Endothelial cell of umbilical vein (primary cell): ENCODE measurements at regions not wholly inside any gene's neighbourhood (a gene's known extent, or its start where the extent isn't known, plus 50 kb on each side); places are given as distances from the start of the nearest gene placed in this dataset.

Source experiments
- BruUV-seq: library from RNA; stranded (reverse); fragments of 400-500 nt; replicated peaks from 2 replicates; lab custom pipeline; 2021; lab: Mats Ljungman, UMichigan
- CTCF ChIA-PET: fragments of 300-600, 350-600 bp; sonication (Branson Sonifier 250); formaldehyde crosslinking; loops from one replicate; lab custom pipeline; 2021; ENCODE audit warnings: antibody characterized with exemption, inconsistent platforms; lab: Charles Lee
- POLR2A ChIA-PET: fragments of 300-600, 350-600 bp; sonication (Branson Sonifier 250); formaldehyde crosslinking; loops from one replicate; lab custom pipeline; 2021; ENCODE audit warnings: antibody characterized with exemption, inconsistent platforms; lab: Charles Lee
- DNase-seq: peaks from one replicate; pipeline ENCODE4 v3.0.0-alpha.2; 2011; ENCODE audit warnings: low read depth, low spot score
- FAIRE-seq: peaks from 2 replicates; lab custom pipeline; 2011; peaks lifted over from hg19 to GRCh38; lab: Jason Lieb, UNC
- H2AFZ ChIP-seq: 2 replicates; pipeline ENCODE4 v1.6.0; 2012; ENCODE audit warnings: low read depth, low read length, control low read depth, inconsistent platforms
- H3K27ac ChIP-seq: 2 replicates; pipeline ENCODE4 v1.5.1; 2011; ENCODE audit warnings: low read depth, mild to moderate bottlenecking, control low read depth, low read length, moderate library complexity; ENCODE audit not compliant: insufficient read depth
- H3K27me3 ChIP-seq, 2 experiments: 2 replicates each; pipeline versions ENCODE4 v1.6.0 to v1.6.1; 2011; ENCODE audit warnings: low read length in 2 of 2, mixed read lengths in 1 of 2; ENCODE audit not compliant: control insufficient read depth in 2 of 2, insufficient read depth in 2 of 2
- H3K36me3 ChIP-seq, 2 experiments: 2 replicates in 1 of 2; 3 replicates in 1 of 2; pipeline ENCODE4 v1.5.1; 2011; ENCODE audit warnings: low read length in 2 of 2, mild to moderate bottlenecking in 1 of 2, moderate library complexity in 1 of 2; ENCODE audit not compliant: control insufficient read depth in 2 of 2, insufficient read depth in 2 of 2; ENCODE audit errors: extremely low read depth in 1 of 2
- H3K4me1 ChIP-seq: 3 replicates; pipeline ENCODE4 v1.5.1; 2011; ENCODE audit warnings: mild to moderate bottlenecking, low read length; ENCODE audit not compliant: control insufficient read depth, insufficient read depth; ENCODE audit errors: extremely low read depth
- H3K4me2 ChIP-seq: 2 replicates; pipeline ENCODE4 v1.6.1; 2011; ENCODE audit warnings: low read length, control low read depth, mixed read lengths; ENCODE audit not compliant: insufficient read depth
- H3K4me3 ChIP-seq, 3 experiments: fragments of 200-600 bp in 1 of 3; sonication (generic), shearing (Covaris generic) in 1 of 3; replicated peaks in 1 of 3; 2 replicates each; pipeline ENCODE4 v1.5.1; 2011 to 2016; ENCODE audit warnings: control low read depth in 3 of 3, low read length in 3 of 3, mild to moderate bottlenecking in 2 of 3, inconsistent platforms in 1 of 3, low read depth in 1 of 3, moderate library complexity in 1 of 3; ENCODE audit not compliant: insufficient read depth in 1 of 3
- H3K79me2 ChIP-seq: 2 replicates; pipeline ENCODE4 v1.6.0; 2012; ENCODE audit warnings: low read length, inconsistent platforms; ENCODE audit not compliant: control insufficient read depth, insufficient read depth
- H3K9ac ChIP-seq: replicated peaks from 2 replicates; pipeline ENCODE3; 2011; ENCODE audit warnings: low read length, control low read depth; ENCODE audit not compliant: insufficient read depth; ENCODE audit errors: extremely low read depth
- H3K9me1 ChIP-seq: replicated peaks from 3 replicates; pipeline ENCODE4 v1.6.0; 2011; ENCODE audit warnings: mild to moderate bottlenecking, low read length; ENCODE audit not compliant: control insufficient read depth, insufficient read depth; ENCODE audit errors: extremely low read depth
- H3K9me3 ChIP-seq: replicated peaks from 2 replicates; pipeline ENCODE4 v1.5.1; 2012; ENCODE audit warnings: low read length, inconsistent platforms; ENCODE audit not compliant: control insufficient read depth, insufficient read depth
- H4K20me1 ChIP-seq: replicated peaks from 2 replicates; pipeline ENCODE3; 2011; ENCODE audit warnings: mild to moderate bottlenecking, low read length; ENCODE audit not compliant: control insufficient read depth, insufficient read depth; ENCODE audit errors: extremely low read depth
- EZH2 ChIP-seq: IDR thresholded peaks from 2 replicates; pipeline ENCODE4 v1.6.1; 2012; ENCODE audit warnings: borderline replicate concordance, low read depth, mild to moderate bottlenecking, moderate library complexity, low read length, inconsistent platforms; ENCODE audit not compliant: severe bottlenecking
- FOS ChIP-seq: IDR thresholded peaks from 2 replicates; pipeline ENCODE4 v1.6.1; 2011; ENCODE audit warnings: mild to moderate bottlenecking, low read length, moderate library complexity, borderline replicate concordance; ENCODE audit not compliant: insufficient read depth
- GATA2 ChIP-seq: IDR thresholded peaks from 2 replicates; pipeline ENCODE4 v1.7.0; 2011; ENCODE audit warnings: low read depth, mild to moderate bottlenecking, moderate library complexity, mixed read lengths, low read length; ENCODE audit not compliant: insufficient read length, insufficient read depth
- JUN ChIP-seq: IDR thresholded peaks from 2 replicates; pipeline ENCODE4 v1.6.1; 2011; ENCODE audit warnings: borderline replicate concordance, low read depth; ENCODE audit not compliant: insufficient read length, insufficient read depth
- MYC ChIP-seq: IDR thresholded peaks from one replicate; pipeline ENCODE4 v1.6.1; 2011; ENCODE audit warnings: mild to moderate bottlenecking, low read depth, low read length
- POLR2A ChIP-seq: IDR thresholded peaks from 2 replicates; pipeline ENCODE4 v1.6.1; 2012; ENCODE audit warnings: low read depth, mild to moderate bottlenecking, control low read depth, low read length
- POLR2AphosphoS5 ChIP-seq: IDR thresholded peaks from 2 replicates; pipeline ENCODE4 v1.6.1; 2012; ENCODE audit warnings: low read depth, mild to moderate bottlenecking, control low read depth, low read length, moderate library complexity; ENCODE audit not compliant: insufficient read depth
- dilution Hi-C: fragments of 300-500 bp; cut with MboI; formaldehyde crosslinking; loops from one replicate; pipeline ENCODE4 v1.15.0; 2019; ENCODE audit warnings: low sequenced_read_pairs; ENCODE audit not compliant: extremely low pct_ligation_motif_present
- intact Hi-C: fragments of 100-400 bp; cut with micrococcal nuclease; formaldehyde crosslinking; loops from one replicate; pipeline ENCODE4 v1.10.0; 2022
- TF ChIP-seq, protein P1 (sequence below), 2 donors: IDR thresholded peaks; 1 replicate in 1 of 2; 2 replicates in 1 of 2; pipeline ENCODE4 v1.5.1; 2011; ENCODE audit warnings: low read length in 2 of 2, mild to moderate bottlenecking in 2 of 2, moderate library complexity in 2 of 2, control low read depth in 1 of 2, inconsistent platforms in 1 of 2, low read depth in 1 of 2; ENCODE audit not compliant: insufficient read depth in 1 of 2; ENCODE audit errors: extremely low read depth in 1 of 2
- TF ChIP-seq, protein P2 (sequence below): IDR thresholded peaks from 2 replicates; pipeline ENCODE4 v1.6.1; 2011; ENCODE audit not compliant: insufficient read depth, insufficient read length

DNA sequence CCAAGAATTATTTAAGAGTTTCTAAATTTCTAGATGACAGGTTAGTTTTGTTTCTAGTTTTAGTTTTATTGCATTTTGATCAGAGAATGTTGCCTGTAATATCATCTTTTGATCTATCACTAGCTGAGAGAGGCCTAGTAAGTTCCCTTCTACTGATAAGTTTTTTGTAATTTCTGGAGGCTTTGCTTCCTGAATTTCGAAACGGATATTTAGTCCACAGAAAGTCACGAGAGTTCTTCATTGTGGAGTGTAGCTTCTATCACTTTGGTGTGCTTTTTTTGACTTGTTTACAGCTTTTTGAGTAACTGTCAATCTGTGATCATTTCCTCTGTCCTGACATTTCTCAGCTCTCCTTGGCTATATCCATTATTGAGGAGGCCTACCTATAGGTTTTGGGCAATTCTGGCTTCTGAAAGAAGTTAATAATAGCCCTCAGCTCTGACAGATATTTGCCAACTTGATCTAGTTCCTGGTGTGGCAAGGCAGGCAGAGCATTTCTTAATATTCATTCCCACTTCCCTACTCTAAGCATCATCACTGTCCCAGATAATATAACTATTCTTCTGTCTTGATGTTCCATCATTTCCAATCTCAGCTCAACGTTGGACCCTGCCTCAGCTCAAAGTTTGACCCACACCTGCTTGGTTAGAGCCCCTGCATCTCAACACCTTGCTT, 171.3 kb downstream of the BLID start:
- Histone ChIP-seq H3K4me3 (no peak overlapping the region), H3K9ac (no peak overlapping the region), H3K36me3 (no peaks in the 10 kb centered on the region), H2AFZ (no peak overlapping the region), H3K9me3 (no peaks in the 10 kb centered on the region), H3K27ac (no peak overlapping the region), H3K9me1 (no peaks in the 10 kb centered on the region), H3K27me3 (no peaks in the 10 kb centered on the region), H3K4me1 (no peaks in the 10 kb centered on the region), H3K4me2 (no peak overlapping the region), H3K79me2 (no peaks in the 10 kb centered on the region), H4K20me1 (no peaks in the 10 kb centered on the region)
- BruUV-seq, result no TSS peak
- TF ChIP-seq, protein P1, sequence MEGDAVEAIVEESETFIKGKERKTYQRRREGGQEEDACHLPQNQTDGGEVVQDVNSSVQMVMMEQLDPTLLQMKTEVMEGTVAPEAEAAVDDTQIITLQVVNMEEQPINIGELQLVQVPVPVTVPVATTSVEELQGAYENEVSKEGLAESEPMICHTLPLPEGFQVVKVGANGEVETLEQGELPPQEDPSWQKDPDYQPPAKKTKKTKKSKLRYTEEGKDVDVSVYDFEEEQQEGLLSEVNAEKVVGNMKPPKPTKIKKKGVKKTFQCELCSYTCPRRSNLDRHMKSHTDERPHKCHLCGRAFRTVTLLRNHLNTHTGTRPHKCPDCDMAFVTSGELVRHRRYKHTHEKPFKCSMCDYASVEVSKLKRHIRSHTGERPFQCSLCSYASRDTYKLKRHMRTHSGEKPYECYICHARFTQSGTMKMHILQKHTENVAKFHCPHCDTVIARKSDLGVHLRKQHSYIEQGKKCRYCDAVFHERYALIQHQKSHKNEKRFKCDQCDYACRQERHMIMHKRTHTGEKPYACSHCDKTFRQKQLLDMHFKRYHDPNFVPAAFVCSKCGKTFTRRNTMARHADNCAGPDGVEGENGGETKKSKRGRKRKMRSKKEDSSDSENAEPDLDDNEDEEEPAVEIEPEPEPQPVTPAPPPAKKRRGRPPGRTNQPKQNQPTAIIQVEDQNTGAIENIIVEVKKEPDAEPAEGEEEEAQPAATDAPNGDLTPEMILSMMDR (IDR thresholded peaks at IDR 0.05; ENCODE audit: extremely low read depth in 1 of 2, insufficient read depth in 1 of 2, low read depth in 1 of 2, low read length in 2 of 2), result no peak
- TF ChIP-seq MYC (no peak), POLR2AphosphoS5 (no peak), GATA2 (no peak), EZH2 (no peak), JUN (no peak), FOS (no peak), POLR2A (no peak)
- TF ChIP-seq, protein P2, sequence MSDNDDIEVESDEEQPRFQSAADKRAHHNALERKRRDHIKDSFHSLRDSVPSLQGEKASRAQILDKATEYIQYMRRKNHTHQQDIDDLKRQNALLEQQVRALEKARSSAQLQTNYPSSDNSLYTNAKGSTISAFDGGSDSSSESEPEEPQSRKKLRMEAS, result no peak
- ChIA-PET POLR2A (no interaction called here), CTCF (interaction anchor here (1.5 kb wide), 1 partner anchor 44 kb away, joined by 4 read pairs; no protein-coding TSS in a partner anchor)
- FAIRE-seq (no peak), DNase-seq (no peak)
- dilution Hi-C loops, result no loop called here
- intact Hi-C loops, result no loop called here
